ENCODE measurements at regions not wholly inside any gene's neighbourhood (a gene's known extent, or its start where the extent isn't known, plus 50 kb on each side); places are given as distances from the start of the nearest gene placed in this dataset.

DNA sequence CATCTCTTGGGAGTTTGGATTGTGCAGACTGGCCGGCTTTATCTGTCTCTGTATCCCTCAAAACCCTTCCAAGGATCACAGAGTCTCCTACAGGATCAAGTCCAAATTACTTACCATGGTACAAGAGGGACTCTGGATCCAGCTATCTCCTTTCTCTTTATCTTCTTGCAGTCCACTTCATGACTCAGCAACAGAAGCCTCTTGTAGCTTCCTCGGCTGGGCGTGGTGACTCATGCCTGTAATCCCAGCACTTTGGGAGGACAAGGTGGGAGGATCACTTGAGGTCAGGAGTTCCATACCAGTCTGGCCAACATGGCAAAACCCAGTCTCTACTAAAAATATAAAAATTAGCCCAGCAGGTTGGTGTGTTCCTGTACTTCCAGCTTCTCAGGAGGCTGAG lies 189.7 kb downstream of the BCAT1 start:
- 85 to 97% (median 92%) methylated on average over 3 of the region's 3 CpGs for WGBS, 5 donors
- TF ChIP-seq, protein P1, sequence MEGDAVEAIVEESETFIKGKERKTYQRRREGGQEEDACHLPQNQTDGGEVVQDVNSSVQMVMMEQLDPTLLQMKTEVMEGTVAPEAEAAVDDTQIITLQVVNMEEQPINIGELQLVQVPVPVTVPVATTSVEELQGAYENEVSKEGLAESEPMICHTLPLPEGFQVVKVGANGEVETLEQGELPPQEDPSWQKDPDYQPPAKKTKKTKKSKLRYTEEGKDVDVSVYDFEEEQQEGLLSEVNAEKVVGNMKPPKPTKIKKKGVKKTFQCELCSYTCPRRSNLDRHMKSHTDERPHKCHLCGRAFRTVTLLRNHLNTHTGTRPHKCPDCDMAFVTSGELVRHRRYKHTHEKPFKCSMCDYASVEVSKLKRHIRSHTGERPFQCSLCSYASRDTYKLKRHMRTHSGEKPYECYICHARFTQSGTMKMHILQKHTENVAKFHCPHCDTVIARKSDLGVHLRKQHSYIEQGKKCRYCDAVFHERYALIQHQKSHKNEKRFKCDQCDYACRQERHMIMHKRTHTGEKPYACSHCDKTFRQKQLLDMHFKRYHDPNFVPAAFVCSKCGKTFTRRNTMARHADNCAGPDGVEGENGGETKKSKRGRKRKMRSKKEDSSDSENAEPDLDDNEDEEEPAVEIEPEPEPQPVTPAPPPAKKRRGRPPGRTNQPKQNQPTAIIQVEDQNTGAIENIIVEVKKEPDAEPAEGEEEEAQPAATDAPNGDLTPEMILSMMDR (IDR thresholded peaks at IDR 0.05), result no peak
- TF ChIP-seq EP300 (IDR thresholded peaks at IDR 0.05), result no peak
- no peak for TF ChIP-seq POLR2A (IDR thresholded peaks at IDR 0.05)
- TF ChIP-seq POLR2AphosphoS5 (IDR thresholded peaks at IDR 0.05), result no peak
- no peaks in the 10 kb centered on the region for H3K36me3 ChIP-seq
- H3K9me3 ChIP-seq, result no peaks in the 10 kb centered on the region
- no peaks in the 10 kb centered on the region for H3K27me3 ChIP-seq
- H3K4me1 ChIP-seq, result peaks cover 0 to 8% (median 4%) of the 10 kb centered on the region in 4 donors
- DNase-seq, result no peak
- intact Hi-C loops (cut with DNase I; ENCODE audit: low total_unique reads), result no loop called here
- H3K4me3 ChIP-seq, result no peak overlapping the region
- H3K27ac ChIP-seq, result no peak overlapping the region

DNA sequence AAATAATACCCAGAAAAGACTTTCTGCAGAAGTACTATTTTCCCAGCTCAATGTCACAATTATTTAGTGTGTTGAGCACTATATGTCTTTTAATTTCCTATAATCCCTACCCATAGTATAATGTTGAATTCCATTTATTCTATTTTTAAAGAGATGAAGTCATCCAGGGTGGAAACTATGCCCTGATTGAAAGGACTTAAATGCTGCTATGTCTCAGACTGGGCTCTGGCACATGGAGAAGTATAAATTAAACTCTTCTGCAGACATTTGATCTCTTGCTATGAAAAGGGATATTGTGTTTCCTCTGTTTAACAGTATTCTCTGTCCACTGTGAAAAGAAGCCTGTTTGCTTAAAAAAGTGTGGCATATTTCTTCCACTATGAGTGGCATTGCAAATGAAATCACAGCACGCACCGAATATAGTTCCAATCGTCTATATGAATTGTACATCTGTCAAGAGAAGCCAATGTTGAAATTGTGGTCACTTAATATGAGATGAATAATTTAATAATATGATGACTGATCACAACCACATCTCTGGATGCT lies 192.3 kb downstream of the BCAT1 start:
- Histone ChIP-seq H3K27me3 (no peaks in the 10 kb centered on the region), H3K36me3 (no peaks in the 10 kb centered on the region), H3K4me3 (no peak overlapping the region), H3K27ac (no peak overlapping the region), H3K4me1 (peaks cover 0 to 8% (median 4%) of the 10 kb centered on the region in 4 donors), H3K9me3 (no peaks in the 10 kb centered on the region)
- WGBS, 5 donors, result 77 to 88% (median 81%) methylated on average over 3 of the region's 3 CpGs
- TF ChIP-seq EP300 (IDR thresholded peaks at IDR 0.05) (no peak), POLR2AphosphoS5 (IDR thresholded peaks at IDR 0.05) (no peak)
- DNase-seq, result no peak
- intact Hi-C loops (cut with DNase I; ENCODE audit: low total_unique reads), result no loop called here

DNA sequence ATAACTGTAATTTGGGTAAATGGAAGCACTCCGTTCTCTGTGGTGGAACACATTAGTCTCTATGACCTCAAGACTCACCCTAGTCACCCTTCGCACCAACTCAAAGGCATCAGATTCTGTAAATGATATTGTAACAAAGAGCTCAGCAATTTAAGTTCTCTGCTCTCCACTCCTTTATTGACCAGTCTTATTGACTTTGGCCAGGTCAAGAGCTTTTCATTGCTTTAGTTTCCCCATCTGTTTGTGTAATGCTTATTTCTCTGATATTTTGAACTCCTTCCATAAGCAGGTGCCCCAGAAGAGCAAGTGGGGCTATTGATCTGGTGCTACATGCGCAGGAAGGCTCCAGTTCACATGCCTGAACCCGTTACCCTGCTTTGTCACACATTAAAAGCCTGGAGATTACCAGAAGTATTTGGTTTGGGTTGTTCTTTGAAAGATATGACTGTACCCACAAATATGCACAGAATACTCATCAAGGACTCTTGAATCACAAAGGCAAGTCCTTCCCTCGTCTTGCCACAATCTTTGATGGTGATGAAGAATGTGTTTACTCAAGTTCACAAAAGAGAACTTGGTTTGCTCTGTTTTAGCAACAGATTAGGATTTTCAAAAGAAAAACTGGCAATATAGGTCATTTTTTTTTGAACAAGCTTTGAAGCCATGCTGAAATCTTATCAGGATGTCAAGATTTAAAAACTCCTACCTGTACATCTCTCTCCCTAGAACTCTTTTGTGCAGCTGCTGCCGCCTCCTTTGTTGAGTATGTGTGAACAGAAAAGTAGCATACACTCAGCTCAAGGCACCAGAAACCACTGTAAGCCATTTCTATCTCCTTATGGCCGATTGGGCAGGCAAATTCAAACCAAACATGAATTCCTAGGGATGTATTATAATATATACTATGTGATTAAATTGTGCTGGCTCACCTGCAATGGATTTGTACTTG lies 193.9 kb downstream of the BCAT1 start:
- intact Hi-C loops (cut with DNase I; ENCODE audit: low total_unique reads), result no loop called here
- H3K36me3 ChIP-seq, result no peaks in the 10 kb centered on the region
- H3K27ac ChIP-seq, result peak overlapping the region in 2 of 5 donors; percentile 30 to 35
- H3K4me3 ChIP-seq, result no peak overlapping the region
- peaks cover 0 to 8% (median 0%) of the 10 kb centered on the region in 4 donors for H3K4me1 ChIP-seq
- peak in 1 of 2 donors; percentile 27 for DNase-seq
- 27 to 51% (median 42%) methylated on average over 7 of the region's 7 CpGs for WGBS, 5 donors
- H3K9me3 ChIP-seq, result no peaks in the 10 kb centered on the region
- no peaks in the 10 kb centered on the region for H3K27me3 ChIP-seq
- TF ChIP-seq POLR2AphosphoS5 (IDR thresholded peaks at IDR 0.05) (peak in 1 of 3 donors; percentile 44), EP300 (IDR thresholded peaks at IDR 0.05) (no peak), POLR2A (IDR thresholded peaks at IDR 0.05) (no peak)
- TF ChIP-seq, protein P1 (IDR thresholded peaks at IDR 0.05), result no peak

DNA sequence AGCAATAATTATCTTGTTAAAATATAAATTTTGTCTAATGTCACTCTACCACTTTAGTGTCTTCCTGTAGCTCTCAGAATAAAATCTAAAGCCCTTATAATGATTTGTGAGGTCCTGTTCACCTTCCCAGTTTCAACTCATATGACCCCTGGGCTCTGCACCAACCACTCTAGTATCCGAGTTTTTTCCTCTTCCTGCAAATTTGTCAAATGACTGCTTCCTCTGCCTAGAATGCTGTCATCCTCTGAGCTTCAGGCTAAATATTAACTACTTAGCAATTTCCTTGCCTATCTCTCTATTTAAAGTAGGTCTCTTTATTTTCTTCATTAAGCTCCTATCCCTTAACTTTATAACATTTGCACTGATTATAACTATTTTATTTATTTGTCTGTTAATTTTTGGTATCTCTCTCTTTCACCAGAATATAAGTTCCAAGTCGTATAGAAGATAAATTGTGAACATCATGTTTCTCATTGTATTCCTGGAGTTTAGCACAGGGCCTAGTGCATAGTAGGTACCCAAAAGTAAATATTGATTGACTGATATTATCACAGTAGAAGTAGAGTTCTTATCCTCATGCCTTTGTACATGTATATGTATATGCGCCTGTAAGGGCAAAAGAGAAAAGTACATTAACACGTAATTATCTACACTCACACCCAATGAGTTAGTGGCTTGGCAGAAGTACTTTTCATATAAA lies 196.0 kb downstream of the BCAT1 start:
- H3K36me3 ChIP-seq, result no peaks in the 10 kb centered on the region
- H3K9me3 ChIP-seq, result no peaks in the 10 kb centered on the region
- intact Hi-C loops (cut with DNase I; ENCODE audit: low total_unique reads), result no loop called here
- H3K4me1 ChIP-seq, result peaks cover 0 to 8% (median 0%) of the 10 kb centered on the region in 4 donors
- H3K4me3 ChIP-seq, result no peak overlapping the region
- DNase-seq, result no peak
- H3K27ac ChIP-seq, result no peak overlapping the region
- no peaks in the 10 kb centered on the region for H3K27me3 ChIP-seq
- TF ChIP-seq, protein P1 (IDR thresholded peaks at IDR 0.05), result no peak
- no peak for TF ChIP-seq POLR2AphosphoS5 (IDR thresholded peaks at IDR 0.05)
- TF ChIP-seq EP300 (IDR thresholded peaks at IDR 0.05), result no peak
- TF ChIP-seq POLR2A (IDR thresholded peaks at IDR 0.05), result no peak
- 35 to 69% (median 55%) methylated on average over 4 of the region's 4 CpGs for WGBS, 5 donors

All from stomach (tissue), 8 donors.